Upper lobe of left lung (tissue), 6 donors: ENCODE measurements at regions not wholly inside any gene's neighbourhood (a gene's known extent, or its start where the extent isn't known, plus 50 kb on each side); places are given as distances from the start of the nearest gene placed in this dataset.
"Not testable (repeated sequence)": the region's sequence is repeated elsewhere in the genome, so short reads cannot be mapped to it uniquely, and the experiment has no call there.

Source experiments
- ATAC-seq, 2 donors: fragments of 200-7000 bp; cut with Tn5 transposase; one replicate each; pipeline ENCODE4 v1.9.1; 2022; ENCODE audit warnings: mild to moderate bottlenecking in 2 of 2, moderate library complexity in 2 of 2; ENCODE audit not compliant: low FRiP score in 2 of 2
- DNase-seq, 2 donors: peaks; one replicate each; pipeline ENCODE4 v3.0.0-alpha.2; 2019 to 2020
- H3K27ac ChIP-seq, 4 donors: fragments of 200-600 bp; sonication (generic); one replicate each; pipeline ENCODE4 v1.5.1; 2016 to 2019
- H3K27me3 ChIP-seq, 4 donors: fragments of 200-600 bp; sonication (generic); one replicate each; pipeline ENCODE4 v1.5.1; 2017 to 2019
- H3K36me3 ChIP-seq, 4 donors: fragments of 200-600 bp; sonication (generic); one replicate each; pipeline ENCODE4 v1.5.1; 2016 to 2019
- H3K4me1 ChIP-seq, 4 donors: fragments of 200-600 bp; sonication (generic); one replicate each; pipeline ENCODE4 v1.5.1; 2018 to 2019
- H3K4me3 ChIP-seq, 4 donors: fragments of 200-600 bp; sonication (generic); one replicate each; pipeline ENCODE4 v1.5.1; 2017 to 2019; ENCODE audit warnings: mild to moderate bottlenecking in 2 of 4, moderate library complexity in 1 of 4
- H3K9me3 ChIP-seq, 4 donors: fragments of 200-600 bp; sonication (generic); one replicate each; pipeline ENCODE4 v1.5.1; 2018 to 2019
- EP300 ChIP-seq, 4 donors: sonication (generic); formaldehyde crosslinking; IDR thresholded peaks; one replicate each; pipeline ENCODE4 v1.5.1; 2017; ENCODE audit warnings: antibody characterized with exemption in 4 of 4, control low read depth in 2 of 4
- POLR2A ChIP-seq, 4 donors: fragments of 450-650 bp; IDR thresholded peaks; one replicate each; pipeline ENCODE4 v1.5.1; 2016 to 2017; ENCODE audit warnings: antibody characterized with exemption in 4 of 4, mild to moderate bottlenecking in 2 of 4
- POLR2AphosphoS5 ChIP-seq, 2 donors: sonication (generic); formaldehyde crosslinking; IDR thresholded peaks; one replicate each; pipeline ENCODE4 v1.5.1; 2017; ENCODE audit warnings: antibody characterized with exemption in 2 of 2
- WGBS, 2 donors: methylation state at CpG; one replicate each; pipeline ENCODE4 v1.1.5; 2017 to 2018; 5-methylcytosine and 5-hydroxymethylcytosine counted together
- TF ChIP-seq, protein P1 (sequence below), 6 experiments: fragments of 450-650 bp in 4 of 6; fragments of 200-600 bp in 2 of 6; sonication (generic) in 2 of 6; IDR thresholded peaks; one replicate each; pipeline ENCODE4 v1.5.1; 2016 to 2019; ENCODE audit warnings: antibody characterized with exemption in 6 of 6
- donor health status: DM: no; HTN: no; CAD: no; lungs with moderate emphysema.
- donor health status: DM: no; HTN: yes; CAD: no; lungs with severe emphysema.

DNA sequence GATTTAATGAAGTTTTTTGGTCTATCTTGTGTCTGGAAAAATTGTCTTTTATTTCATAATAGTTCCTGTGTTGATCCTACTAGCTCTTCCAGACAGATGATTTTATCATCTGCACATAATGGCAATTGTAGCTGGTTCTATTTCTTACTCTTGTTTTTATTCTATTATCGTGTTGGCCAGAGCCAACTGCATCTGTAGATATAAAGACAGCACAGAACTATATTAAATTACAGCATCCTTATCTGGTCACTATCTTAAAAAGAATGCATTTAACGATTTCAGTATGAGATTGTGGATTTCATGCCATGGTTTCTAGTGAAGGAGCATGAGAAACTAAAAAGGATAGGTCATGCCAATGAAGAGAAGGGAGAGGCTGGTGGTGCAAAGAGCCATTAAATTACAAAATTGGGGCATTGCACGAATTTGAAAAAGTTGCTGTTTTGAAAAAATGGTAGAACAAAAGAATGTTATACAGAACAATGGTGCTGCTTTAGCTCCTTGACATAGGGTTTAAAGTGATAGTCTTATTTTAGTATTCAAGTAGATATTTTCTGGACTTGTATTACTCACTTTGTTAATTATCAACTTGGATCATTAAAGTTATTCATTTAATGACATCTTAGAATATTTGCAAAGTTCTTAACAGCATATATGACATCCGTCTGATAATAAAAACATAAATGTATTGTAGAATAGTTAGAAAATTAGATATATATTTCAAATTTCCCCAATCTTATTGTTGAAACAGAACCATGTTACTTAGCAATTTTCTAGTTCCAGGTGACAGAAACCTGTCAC, 1250.3 kb downstream of the REEP3 start:
- H3K36me3 ChIP-seq, result no peaks in the 10 kb centered on the region
- H3K27me3 ChIP-seq, result no peaks in the 10 kb centered on the region
- no peak overlapping the region for H3K4me3 ChIP-seq
- H3K9me3 ChIP-seq, result no peaks in the 10 kb centered on the region
- DNase-seq (no peak), ATAC-seq (no peak)
- H3K27ac ChIP-seq, result no peak overlapping the region
- WGBS, 2 donors, result 76 to 82% methylated on average over 4 of the region's 4 CpGs
- H3K4me1 ChIP-seq, result no peaks in the 10 kb centered on the region
- TF ChIP-seq, protein P1, sequence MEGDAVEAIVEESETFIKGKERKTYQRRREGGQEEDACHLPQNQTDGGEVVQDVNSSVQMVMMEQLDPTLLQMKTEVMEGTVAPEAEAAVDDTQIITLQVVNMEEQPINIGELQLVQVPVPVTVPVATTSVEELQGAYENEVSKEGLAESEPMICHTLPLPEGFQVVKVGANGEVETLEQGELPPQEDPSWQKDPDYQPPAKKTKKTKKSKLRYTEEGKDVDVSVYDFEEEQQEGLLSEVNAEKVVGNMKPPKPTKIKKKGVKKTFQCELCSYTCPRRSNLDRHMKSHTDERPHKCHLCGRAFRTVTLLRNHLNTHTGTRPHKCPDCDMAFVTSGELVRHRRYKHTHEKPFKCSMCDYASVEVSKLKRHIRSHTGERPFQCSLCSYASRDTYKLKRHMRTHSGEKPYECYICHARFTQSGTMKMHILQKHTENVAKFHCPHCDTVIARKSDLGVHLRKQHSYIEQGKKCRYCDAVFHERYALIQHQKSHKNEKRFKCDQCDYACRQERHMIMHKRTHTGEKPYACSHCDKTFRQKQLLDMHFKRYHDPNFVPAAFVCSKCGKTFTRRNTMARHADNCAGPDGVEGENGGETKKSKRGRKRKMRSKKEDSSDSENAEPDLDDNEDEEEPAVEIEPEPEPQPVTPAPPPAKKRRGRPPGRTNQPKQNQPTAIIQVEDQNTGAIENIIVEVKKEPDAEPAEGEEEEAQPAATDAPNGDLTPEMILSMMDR (IDR thresholded peaks at IDR 0.05), result no peak
- TF ChIP-seq POLR2AphosphoS5 (IDR thresholded peaks at IDR 0.05) (no peak), POLR2A (IDR thresholded peaks at IDR 0.05) (no peak), EP300 (IDR thresholded peaks at IDR 0.05) (no peak)

DNA sequence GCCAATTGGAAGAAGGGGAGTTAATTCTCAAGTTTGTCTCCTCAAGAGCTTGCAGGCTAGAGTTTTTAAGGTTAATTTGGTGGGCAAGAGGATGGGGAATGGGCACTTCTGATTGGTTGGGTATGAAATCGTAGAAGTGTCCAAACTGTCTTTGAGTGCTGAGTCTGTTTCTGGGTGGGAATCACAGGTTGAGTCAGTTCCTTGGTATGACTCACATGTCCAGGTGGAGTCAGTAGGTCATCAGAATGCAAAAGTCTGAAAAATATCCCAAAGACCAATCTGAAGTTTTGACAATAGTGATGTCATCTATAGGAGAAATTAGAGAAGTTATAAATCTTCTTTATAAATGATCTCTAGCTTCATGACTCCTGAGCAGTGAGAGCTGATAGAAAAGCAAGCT, 1252.2 kb downstream of the REEP3 start:
- no peaks in the 10 kb centered on the region for H3K27me3 ChIP-seq
- H3K4me3 ChIP-seq, result no peak overlapping the region
- WGBS, 2 donors, result 95 to 100% methylated on average over 1 of the region's 1 CpG
- no peaks in the 10 kb centered on the region for H3K9me3 ChIP-seq
- H3K36me3 ChIP-seq, result no peaks in the 10 kb centered on the region
- ATAC-seq, result no peak
- DNase-seq, result no peak
- H3K27ac ChIP-seq, result no peak overlapping the region
- H3K4me1 ChIP-seq, result no peaks in the 10 kb centered on the region
- TF ChIP-seq EP300 (IDR thresholded peaks at IDR 0.05) (no peak), POLR2A (IDR thresholded peaks at IDR 0.05) (no peak), POLR2AphosphoS5 (IDR thresholded peaks at IDR 0.05) (no peak)
- TF ChIP-seq, protein P1 (IDR thresholded peaks at IDR 0.05), result no peak

DNA sequence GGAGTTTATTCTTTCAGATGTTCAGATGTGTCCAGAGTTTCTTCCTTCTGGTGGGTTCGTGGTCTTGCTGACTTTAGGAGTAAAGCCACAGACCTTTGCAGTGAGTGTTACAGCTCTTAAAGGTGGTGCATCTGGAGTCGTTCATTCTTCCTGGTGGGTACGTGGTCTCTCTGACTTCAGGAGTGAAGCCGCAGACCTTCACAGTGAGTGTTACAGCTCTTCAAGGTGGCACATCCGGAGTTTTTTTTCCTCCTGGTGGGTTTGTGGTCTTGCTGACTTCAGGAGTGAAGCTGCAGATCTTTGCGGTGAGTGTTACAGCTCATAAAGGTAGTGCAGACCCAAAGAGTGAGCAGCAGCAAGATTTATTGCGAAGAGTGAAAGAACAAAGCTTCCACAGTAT, 1263.2 kb downstream of the REEP3 start:
- not testable (repeated sequence) for H3K9me3 ChIP-seq, DNase-seq, H3K27ac ChIP-seq, H3K4me3 ChIP-seq, H3K27me3 ChIP-seq, H3K36me3 ChIP-seq, H3K4me1 ChIP-seq, ATAC-seq
- 82 to 88% methylated on average over 7 of the region's 7 CpGs for whole genome bisulfite sequencing, 2 donors

DNA sequence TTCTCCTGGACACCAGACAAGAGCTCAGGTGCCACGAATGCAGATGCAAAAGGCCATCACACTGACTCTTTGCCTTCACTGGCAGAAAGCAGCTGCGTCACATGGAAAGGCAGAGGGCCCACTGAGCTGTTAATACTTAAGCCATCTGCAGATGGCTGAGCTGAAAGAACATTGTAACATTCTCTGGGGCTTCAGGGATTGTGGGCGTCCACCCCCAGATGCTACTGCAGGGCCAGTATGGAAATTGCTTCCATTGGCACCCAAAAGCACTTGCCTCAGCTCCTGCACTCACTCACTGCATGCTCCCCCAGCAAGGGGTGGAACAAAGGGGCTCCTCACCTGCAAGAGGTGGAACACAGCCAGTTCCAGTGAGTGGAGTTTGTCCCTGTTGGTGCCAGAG, 1264.6 kb downstream of the REEP3 start:
- no peaks in the 10 kb centered on the region for H3K36me3 ChIP-seq
- H3K27ac ChIP-seq, result no peak overlapping the region
- H3K4me1 ChIP-seq, result no peaks in the 10 kb centered on the region
- no peak for TF ChIP-seq POLR2AphosphoS5 (IDR thresholded peaks at IDR 0.05)
- no peak for TF ChIP-seq POLR2A (IDR thresholded peaks at IDR 0.05)
- TF ChIP-seq, protein P1 (IDR thresholded peaks at IDR 0.05), result no peak
- no peak for TF ChIP-seq EP300 (IDR thresholded peaks at IDR 0.05)
- H3K9me3 ChIP-seq, result peaks cover 0 to 6% (median 0%) of the 10 kb centered on the region in 4 donors
- H3K4me3 ChIP-seq, result no peak overlapping the region
- H3K27me3 ChIP-seq, result no peaks in the 10 kb centered on the region
- DNase-seq (no peak), ATAC-seq (no peak)
- WGBS, 2 donors, result 83 to 86% methylated on average over 3 of the region's 3 CpGs

DNA sequence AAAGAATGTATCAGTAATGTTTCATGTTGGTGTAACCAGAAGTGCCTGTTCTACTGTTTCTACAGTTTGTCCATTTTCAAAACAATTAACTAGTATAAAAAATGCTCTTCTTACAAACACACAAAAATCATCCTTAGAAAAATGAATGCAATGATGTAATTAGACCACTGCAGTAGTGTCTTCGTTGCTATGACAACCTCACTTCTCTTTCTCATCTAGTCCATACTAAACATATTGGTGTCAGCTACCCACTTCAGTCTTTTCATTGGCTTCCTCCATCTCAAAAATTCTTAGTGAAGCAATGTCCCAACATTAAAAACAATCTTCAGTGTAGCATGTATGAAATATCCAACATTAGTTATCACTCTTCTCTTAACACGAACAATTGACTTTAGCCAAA, 1265.8 kb downstream of the REEP3 start:
- 83 to 84% methylated on average over 2 of the region's 2 CpGs for WGBS, 2 donors

More for the DNA sequence above, 1265.8 kb downstream of the REEP3 start:
- H3K36me3 ChIP-seq, result no peaks in the 10 kb centered on the region
- DNase-seq, result no peak
- TF ChIP-seq POLR2AphosphoS5 (IDR thresholded peaks at IDR 0.05), result no peak
- TF ChIP-seq, protein P1 (IDR thresholded peaks at IDR 0.05), result no peak
- no peak for TF ChIP-seq POLR2A (IDR thresholded peaks at IDR 0.05)
- TF ChIP-seq EP300 (IDR thresholded peaks at IDR 0.05), result no peak
- H3K9me3 ChIP-seq, result peaks cover 0 to 6% (median 0%) of the 10 kb centered on the region in 4 donors
- no peaks in the 10 kb centered on the region for H3K4me1 ChIP-seq
- no peak overlapping the region for H3K4me3 ChIP-seq
- H3K27ac ChIP-seq, result no peak overlapping the region
- no peaks in the 10 kb centered on the region for H3K27me3 ChIP-seq
- no peak for ATAC-seq
